Superior temporal gyrus (tissue), 1 donor: ENCODE measurements at regions not wholly inside any gene's neighbourhood (a gene's known extent, or its start where the extent isn't known, plus 50 kb on each side); places are given as distances from the start of the nearest gene placed in this dataset.
"Not testable (repeated sequence)": the region's sequence is repeated elsewhere in the genome, so short reads cannot be mapped to it uniquely, and the experiment has no call there.

Source experiments
- DNase-seq: peaks from one replicate; pipeline ENCODE4 v3.0.0-alpha.2; 2016; ENCODE audit errors: extremely low spot score

DNA sequence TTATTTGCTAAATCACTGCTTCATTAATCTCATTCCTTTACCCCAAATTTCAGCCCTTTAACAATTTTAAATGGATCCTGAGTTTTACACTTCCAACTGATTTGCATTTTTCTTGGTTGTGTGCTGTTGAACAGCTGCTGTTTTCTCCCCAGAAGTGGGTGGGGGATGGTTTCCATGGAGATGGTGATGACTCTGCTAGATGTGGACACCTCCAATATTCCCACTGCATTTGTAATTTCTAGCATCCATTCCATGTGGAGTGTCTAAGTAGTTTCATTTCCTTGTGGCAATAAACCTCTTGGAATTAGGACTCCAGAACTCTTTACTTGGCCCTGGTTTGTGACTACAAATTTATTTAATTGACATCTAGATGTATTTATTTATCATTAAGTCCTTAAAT is 330.4 kb downstream of the GBA3 start:
- DNase-seq = peak; percentile 66

DNA sequence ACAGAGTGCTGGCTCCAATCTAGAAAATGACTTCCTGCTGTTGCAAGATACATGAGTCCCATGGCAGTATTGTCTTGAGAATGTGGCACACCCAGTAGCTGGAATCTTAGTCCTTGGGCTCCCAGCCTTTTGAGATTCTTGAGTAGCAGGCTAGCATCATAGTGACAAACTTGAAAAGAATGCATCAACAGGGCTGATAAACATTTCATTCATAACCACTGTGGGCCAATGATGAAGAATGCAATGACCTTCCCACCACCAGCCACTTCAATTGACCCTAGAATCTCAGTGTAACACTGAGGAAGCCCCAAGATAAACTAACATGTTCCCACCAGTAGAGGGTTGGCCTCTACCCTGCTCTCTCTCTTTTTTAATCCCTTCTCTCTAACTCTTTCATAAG is 329.3 kb downstream of the GBA3 start:
- DNase-seq = peak; percentile 22

DNA sequence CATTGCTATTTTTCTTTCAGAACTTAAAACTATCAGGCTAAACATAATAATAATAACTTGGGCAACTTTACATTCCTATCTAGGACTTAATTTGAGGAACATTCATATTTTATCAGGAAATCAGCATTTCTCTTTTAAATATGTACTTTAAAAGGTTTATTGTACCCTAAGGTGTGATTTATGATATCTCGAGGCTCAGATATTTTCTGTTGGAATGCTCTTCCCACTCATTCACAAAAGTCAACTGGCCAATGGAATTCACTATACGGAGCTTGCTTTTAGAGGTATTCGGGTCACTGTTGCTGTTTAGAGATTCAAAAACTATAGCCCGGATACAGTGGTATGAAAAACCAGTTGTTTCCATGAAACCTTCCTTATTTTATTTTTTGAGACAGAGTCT is 328.3 kb downstream of the GBA3 start:
- no peak for DNase-seq

DNA sequence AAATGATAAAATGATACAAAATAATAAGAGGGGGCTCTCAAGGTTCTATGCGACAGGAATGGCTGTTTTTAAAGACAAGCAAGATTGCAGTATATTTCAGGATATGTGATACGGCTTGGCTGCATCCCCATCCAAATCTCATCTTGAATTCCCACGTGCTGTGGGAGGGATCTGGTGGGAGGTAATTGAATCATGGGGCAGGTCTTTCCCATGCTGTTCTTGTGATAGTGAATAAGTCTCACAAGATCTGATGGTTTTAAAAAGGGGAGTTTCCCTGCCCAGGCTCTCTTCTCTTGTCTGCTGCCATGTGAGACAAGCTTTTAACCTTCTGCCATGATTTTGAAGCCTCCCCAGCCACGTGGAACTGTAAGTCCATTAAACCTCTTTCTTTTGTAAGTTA is 327.7 kb downstream of the GBA3 start:
- DNase-seq = not testable (repeated sequence)

GRCh38 chr4:23016981-23017380 is 324.2 kb downstream of the GBA3 start:
- DNase-seq = no peak

- no peak for DNase-seq
Measured at GRCh38 chr4:23015821-23016220, 323.1 kb downstream of the GBA3 start.

GRCh38 chr4:23009093-23009492 is 316.4 kb downstream of the GBA3 start:
- DNase-seq = no peak

DNA sequence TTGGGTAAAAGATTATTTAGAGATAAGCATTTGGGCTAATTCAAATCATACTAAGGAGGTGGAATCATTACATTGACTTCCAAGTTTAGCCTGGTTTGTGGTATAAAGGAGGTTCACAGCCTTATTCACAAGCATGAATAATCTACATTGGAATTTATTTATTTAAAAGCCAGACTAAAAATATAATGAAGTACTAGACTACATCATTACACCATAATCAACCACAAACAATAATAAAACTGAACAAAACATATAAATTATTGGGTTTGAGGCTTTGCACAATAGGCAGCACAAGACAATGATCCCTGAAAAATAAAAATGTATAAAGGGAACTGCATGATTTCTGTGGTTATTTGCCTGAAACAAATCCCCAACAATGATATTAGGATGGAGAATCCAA is 314.0 kb downstream of the GBA3 start:
- no peak for DNase-seq

DNA sequence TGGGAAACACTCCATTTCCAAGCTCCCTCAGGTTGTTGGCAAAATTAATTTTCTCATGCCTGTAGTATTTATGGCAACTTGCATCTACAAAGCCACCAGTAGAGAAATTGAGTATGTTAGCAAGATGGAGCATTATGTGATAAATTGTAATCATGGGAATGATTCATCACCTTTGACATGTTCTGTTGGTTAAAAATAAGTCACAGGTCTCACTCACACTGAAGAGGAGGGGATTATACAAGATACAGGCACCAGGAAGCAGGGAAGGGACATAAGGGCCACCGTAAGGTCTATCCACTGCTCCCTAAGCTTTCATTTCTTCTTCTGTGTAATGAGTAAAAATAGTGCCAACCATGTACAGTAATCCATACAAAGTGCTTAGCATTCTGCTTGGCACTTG is 313.0 kb downstream of the GBA3 start:
- no peak for DNase-seq

DNA sequence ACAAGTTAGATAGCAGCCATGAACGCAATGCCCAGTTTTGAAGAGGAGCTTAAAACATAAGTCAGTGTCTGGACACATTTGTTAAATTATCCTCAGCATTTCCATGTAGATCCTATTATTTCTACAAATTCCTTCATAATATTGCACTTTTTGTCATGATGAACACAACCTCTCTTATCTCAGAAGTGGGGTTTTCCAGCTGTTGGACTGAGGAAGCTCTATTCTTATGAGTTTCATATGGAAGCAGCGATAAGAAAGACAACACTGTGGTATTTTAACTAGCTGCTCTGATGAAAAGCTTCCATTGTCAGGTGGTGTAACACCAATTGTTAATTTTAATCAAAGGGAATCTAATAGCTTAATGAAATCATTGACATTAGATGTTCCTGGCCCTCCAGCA is 308.7 kb downstream of the GBA3 start:
- no peak for DNase-seq

DNA sequence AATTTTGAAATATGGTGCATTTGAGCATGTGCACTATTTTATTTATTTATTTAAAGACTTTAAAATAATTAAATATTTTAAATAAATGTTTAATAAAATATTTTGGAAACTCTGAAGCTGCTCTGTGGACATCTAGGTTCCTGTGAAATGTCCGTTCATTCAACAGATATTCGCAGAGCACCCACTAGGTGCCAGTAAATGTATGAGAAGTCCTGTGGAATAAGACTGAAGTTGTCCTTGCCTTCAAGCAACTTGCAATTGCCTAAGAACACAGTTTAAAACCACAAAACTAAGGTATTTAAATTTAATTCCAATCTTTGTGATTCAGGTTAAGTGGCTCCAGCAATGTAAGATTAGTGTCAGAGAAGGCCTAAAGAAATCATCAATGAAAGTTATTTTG is 306.7 kb downstream of the GBA3 start:
- no peak for DNase-seq

- DNase-seq = no peak
Measured at GRCh38 chr4:22997358-22998224, 304.9 kb downstream of the GBA3 start.

GRCh38 chr4:22991576-22991975 is 298.8 kb downstream of the GBA3 start:
- no peak for DNase-seq

DNA sequence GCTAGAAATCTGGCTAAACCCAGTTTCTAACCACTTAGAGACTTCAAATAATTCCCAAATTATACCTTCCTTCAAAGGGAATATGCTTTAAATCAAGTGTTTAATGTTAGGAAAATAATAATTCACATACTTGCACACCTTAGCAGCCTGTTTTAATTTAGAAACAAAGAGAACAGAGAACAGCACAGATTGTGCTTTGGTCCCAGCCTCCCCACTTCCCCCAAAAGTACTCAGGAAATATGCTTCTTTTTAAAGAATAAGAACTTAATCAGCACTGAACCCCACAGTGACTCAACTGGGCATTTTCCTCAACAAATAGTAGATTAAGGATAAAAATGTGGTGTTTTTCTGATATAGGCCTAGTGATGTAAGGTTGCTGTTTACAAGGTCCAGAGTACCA is 295.8 kb downstream of the GBA3 start:
- peak; percentile 53 for DNase-seq

DNA sequence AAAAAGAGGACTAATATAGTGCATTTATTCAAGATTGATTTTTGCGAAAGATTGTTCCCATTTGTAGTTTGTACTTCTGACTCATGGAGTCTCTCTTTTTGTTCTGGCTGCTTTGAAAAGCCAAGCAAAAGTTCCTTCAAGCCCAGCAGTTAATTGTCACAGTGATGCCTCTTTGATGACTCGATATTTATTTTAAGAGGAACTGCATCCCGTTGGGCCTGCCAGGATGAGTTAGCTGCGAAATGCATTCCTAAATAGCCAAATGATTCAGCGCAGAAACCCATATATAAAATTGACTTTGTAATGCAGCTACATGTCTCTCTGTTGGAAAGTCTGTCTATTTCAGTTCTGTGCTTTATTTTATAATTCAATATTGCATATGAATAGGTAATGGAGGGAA is 295.1 kb downstream of the GBA3 start:
- DNase-seq = no peak

DNA sequence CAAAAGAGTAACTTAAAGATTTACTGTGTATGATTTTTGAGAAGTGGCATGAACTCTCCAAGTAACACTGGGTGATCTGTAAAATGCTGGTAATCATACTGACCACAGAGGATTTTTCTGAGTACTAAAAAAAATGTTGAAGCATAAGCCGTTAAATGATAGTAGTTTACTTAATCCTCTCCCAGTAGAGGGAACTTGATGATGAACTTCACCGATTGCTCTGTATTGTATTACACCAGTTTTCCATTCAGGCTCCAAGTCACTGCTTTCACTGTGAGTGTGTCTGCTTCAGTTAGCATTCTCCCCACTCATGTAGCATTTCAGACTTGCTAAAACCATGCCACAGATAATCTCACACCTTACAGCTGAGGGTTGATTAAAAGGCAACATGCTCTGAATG is 294.1 kb downstream of the GBA3 start:
- no peak for DNase-seq

- no peak for DNase-seq
Measured at GRCh38 chr4:22986262-22986661, 293.5 kb downstream of the GBA3 start.

- DNase-seq = no peak
Measured at GRCh38 chr4:22984390-22984789, 291.7 kb downstream of the GBA3 start.

DNA sequence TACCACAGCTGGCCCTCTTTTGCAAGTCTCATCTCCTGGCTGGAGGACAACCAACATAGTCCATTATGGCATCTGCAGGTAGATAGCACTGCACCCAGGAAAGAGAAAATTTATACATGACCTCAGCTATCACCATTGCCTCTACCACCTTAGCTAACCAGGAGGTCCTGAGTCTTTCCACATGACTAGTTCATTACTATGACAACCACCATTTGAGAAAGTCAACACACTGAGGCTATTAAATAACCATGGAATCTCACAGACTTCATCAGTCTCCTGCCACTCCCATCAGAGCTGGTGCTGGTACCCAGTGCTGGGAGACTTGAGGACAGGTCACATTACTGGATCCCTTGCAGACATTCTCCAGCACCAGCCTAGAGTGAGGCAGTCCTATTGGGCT is 285.9 kb downstream of the GBA3 start:
- no peak for DNase-seq

GRCh38 chr4:22970665-22971064 is 277.9 kb downstream of the GBA3 start:
- no peak for DNase-seq

DNA sequence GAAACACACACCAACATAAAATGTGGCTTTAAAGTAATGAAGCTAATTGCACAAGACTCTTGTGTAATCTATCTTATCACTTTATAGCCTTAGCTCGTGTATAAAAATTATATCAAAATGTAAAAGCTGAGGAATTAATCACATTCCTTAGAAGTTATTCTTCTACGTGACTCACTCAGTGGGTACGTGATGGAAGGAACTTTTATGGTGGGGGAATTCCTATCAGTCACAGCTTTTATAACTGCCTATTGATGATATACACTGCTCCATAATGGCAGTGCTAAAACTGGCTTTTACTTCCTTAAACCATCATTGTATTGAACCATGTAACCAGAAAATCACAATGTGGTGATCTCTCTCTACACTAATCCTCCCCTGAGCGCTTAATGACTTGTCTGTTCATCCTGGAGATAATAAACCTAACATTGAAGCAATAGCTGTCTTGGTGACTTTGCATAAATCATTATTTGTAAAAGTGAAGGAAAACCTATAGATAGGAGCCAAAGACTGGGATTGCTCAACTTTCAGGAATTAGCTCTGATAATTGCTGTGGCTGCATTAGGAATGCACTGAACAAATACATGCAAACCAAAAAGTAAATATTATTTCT is 276.7 kb downstream of the GBA3 start:
- no peak for DNase-seq

- peak; percentile 44 for DNase-seq
Measured at GRCh38 chr4:22962295-22962694, 269.6 kb downstream of the GBA3 start.

DNA sequence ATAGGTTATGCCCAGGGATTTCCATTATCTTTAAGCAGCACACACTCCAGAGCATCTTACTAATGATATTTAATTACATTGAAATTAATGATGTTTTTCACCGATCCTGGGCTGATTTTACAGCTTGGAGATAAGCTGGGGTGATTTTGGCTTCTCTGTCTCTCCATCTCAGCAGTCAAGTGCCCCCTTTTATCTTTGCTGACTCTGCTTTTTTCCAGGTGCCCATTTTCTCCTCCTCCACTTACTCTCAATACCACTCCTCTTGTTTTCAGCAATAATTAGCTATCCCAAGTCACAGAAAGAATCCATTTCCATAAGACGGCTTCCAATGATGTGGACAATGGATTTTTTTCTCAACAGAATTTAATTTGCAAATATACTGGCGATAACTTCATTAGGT is 266.7 kb downstream of the GBA3 start:
- DNase-seq = no peak
